B cell (primary cell): ENCODE measurements at regions not wholly inside any gene's neighbourhood (a gene's known extent, or its start where the extent isn't known, plus 50 kb on each side); places are given as distances from the start of the nearest gene placed in this dataset.

Experiments
- ATAC-seq: fragments of 200-7000 bp; cut with Tn5 transposase; one replicate; pipeline ENCODE4 v1.10.0; 2021; ENCODE audit warnings: low read depth, mild to moderate bottlenecking, moderate number of reproducible peaks, moderate library complexity
- CTCF ChIA-PET: fragments of 350-600 bp; sonication (Branson Sonifier 250); formaldehyde crosslinking; loops from one replicate; lab custom pipeline; 2021; ENCODE audit warnings: antibody characterized with exemption, inconsistent platforms; lab: Charles Lee
- POLR2A ChIA-PET: fragments of 350-600 bp; sonication (Branson Sonifier 250); formaldehyde crosslinking; loops from one replicate; lab custom pipeline; 2021; ENCODE audit warnings: antibody characterized with exemption; lab: Charles Lee
- DNase-seq: peaks from one replicate; pipeline ENCODE4 v3.0.0; 2013
- H2AFZ ChIP-seq: 2 replicates; pipeline ENCODE4 v1.6.1; 2012; ENCODE audit warnings: mild to moderate bottlenecking, low read depth, low read length; ENCODE audit not compliant: insufficient read depth, poor library complexity, severe bottlenecking
- H3K27ac ChIP-seq, 2 donors: 1 replicate in 1 of 2; 2 replicates in 1 of 2; pipeline ENCODE4 v1.5.1; 2012 to 2013; ENCODE audit warnings: low read length in 2 of 2, mild to moderate bottlenecking in 2 of 2, moderate library complexity in 1 of 2
- H3K27me3 ChIP-seq, 4 experiments: fragments of 200-600 bp in 1 of 4; sonication (generic) in 1 of 4; replicated peaks in 1 of 4; 1 replicate in 2 of 4; 2 replicates in 2 of 4; pipeline versions ENCODE4 v1.6.1 to v1.7.0; 2013 to 2016; ENCODE audit warnings: low read length in 3 of 4, mild to moderate bottlenecking in 2 of 4, mixed read lengths in 1 of 4, moderate library complexity in 1 of 4; ENCODE audit not compliant: insufficient read depth in 4 of 4, control insufficient read depth in 3 of 4; ENCODE audit errors: control extremely low read depth in 1 of 4
- H3K36me3 ChIP-seq, 2 experiments: replicated peaks in 1 of 2; 1 replicate in 1 of 2; 2 replicates in 1 of 2; pipeline versions ENCODE4 v1.6.1 to v1.7.1; 2013; ENCODE audit warnings: low read length in 1 of 2; ENCODE audit not compliant: insufficient read depth in 2 of 2, control insufficient read depth in 1 of 2; ENCODE audit errors: control extremely low read depth in 1 of 2, extremely low read depth in 1 of 2
- H3K4me1 ChIP-seq, 2 donors: fragments of 200-600 bp in 1 of 2; sonication (generic) in 1 of 2; 1 replicate in 1 of 2; 2 replicates in 1 of 2; pipeline versions ENCODE4 v1.5.1 to v1.6.1; 2013 to 2017; ENCODE audit warnings: low read length in 2 of 2; ENCODE audit not compliant: control insufficient read depth in 2 of 2, insufficient read depth in 2 of 2
- H3K4me2 ChIP-seq: replicated peaks from 2 replicates; pipeline ENCODE3; 2012; ENCODE audit warnings: mild to moderate bottlenecking, low read depth, low read length; ENCODE audit not compliant: poor library complexity, severe bottlenecking
- H3K4me3 ChIP-seq, 5 experiments: fragments of 200-600 bp in 1 of 5; sonication (generic) in 1 of 5; 1 replicate in 3 of 5; 2 replicates in 2 of 5; pipeline versions ENCODE4 v1.5.1 to v1.7.0; 2011 to 2016; ENCODE audit warnings: low read length in 4 of 5, mild to moderate bottlenecking in 4 of 5, low read depth in 2 of 5, control low read depth in 1 of 5, moderate library complexity in 1 of 5; ENCODE audit not compliant: insufficient read depth in 1 of 5; ENCODE audit errors: control extremely low read depth in 1 of 5, extremely low read depth in 1 of 5
- H3K79me2 ChIP-seq: fragments of 200-600 bp; sonication (generic); one replicate; pipeline ENCODE4 v1.6.0; 2016; ENCODE audit warnings: low read length; ENCODE audit not compliant: control insufficient read depth, insufficient read depth
- H3K9ac ChIP-seq: fragments of 200-600 bp; sonication (generic); 2 replicates; pipeline ENCODE4 v1.6.1; 2017; ENCODE audit warnings: mild to moderate bottlenecking, low read length, moderate library complexity
- H3K9me3 ChIP-seq, 3 donors: one replicate each; pipeline versions ENCODE4 v1.6.1 to v1.7.1; 2013; ENCODE audit warnings: low read length in 2 of 3; ENCODE audit not compliant: control insufficient read depth in 2 of 3, insufficient read depth in 1 of 3; ENCODE audit errors: control extremely low read depth in 1 of 3
- H4K20me1 ChIP-seq: 2 replicates; pipeline ENCODE4 v1.6.0; 2012; ENCODE audit warnings: mild to moderate bottlenecking, low read length; ENCODE audit not compliant: insufficient read depth, control insufficient read depth, poor library complexity, severe bottlenecking
- H3K27ac Mint-ChIP-seq: one replicate; pipeline ENCODE4 v1.8.0; 2021; ENCODE audit warnings: mixed read lengths
- H3K27me3 Mint-ChIP-seq: one replicate; pipeline ENCODE4 v1.8.0; 2021; ENCODE audit warnings: mixed read lengths
- H3K4me1 Mint-ChIP-seq: one replicate; pipeline ENCODE4 v1.8.0; 2021; ENCODE audit warnings: mixed read lengths
- H3K4me3 Mint-ChIP-seq: one replicate; pipeline ENCODE4 v1.8.0; 2021; ENCODE audit warnings: mixed read lengths
- H3K9me3 Mint-ChIP-seq: one replicate; pipeline ENCODE4 v1.8.0; 2022; ENCODE audit warnings: mixed read lengths; ENCODE audit not compliant: insufficient read depth
- CTCF ChIP-seq: fragments of 200-600 bp; IDR thresholded peaks from one replicate; pipeline ENCODE4 v1.8.0; 2022; ENCODE audit warnings: antibody characterized with exemption, mild to moderate bottlenecking
- EZH2 ChIP-seq: IDR thresholded peaks from 2 replicates; pipeline ENCODE4 v1.6.1; 2012; ENCODE audit warnings: borderline replicate concordance, low read depth, mild to moderate bottlenecking, moderate library complexity, low read length; ENCODE audit not compliant: insufficient read depth, poor library complexity, severe bottlenecking
- WGBS: methylation state at CpG from one replicate; pipeline ENCODE4 v1.1.5; 2013; ENCODE audit warnings: missing lambda C conversion rate; ENCODE audit not compliant: insufficient coverage; 5-methylcytosine and 5-hydroxymethylcytosine counted together
- intact Hi-C: fragments of 100-400 bp; cut with micrococcal nuclease; formaldehyde crosslinking; loops from one replicate; pipeline ENCODE4 v1.10.0; 2022

DNA sequence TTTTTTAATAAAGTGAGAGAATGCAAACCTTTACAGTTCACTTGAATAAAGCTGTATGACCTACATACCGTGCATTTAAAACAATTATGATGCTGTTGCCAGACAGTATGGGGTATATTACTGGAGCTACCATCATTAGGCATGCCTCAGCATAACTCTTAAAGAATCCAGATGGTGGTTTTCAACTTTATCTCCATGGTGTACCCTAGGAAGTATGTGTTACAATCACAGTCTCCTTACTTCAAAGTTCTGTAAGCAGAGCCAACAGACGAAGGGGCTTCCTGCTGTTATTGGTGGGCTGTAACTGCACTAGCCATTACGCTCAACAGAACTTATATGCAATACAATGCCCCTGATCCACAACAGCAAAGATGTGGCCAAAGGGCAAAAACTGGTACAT, 803.3 kb downstream of the DTWD2 start:
- Histone ChIP-seq H3K4me3 (no peak overlapping the region), H3K9me3 (no peaks in the 10 kb centered on the region), H4K20me1 (no peaks in the 10 kb centered on the region), H3K9ac (no peak overlapping the region), H2AFZ (no peak overlapping the region), H3K4me1 (no peaks in the 10 kb centered on the region), H3K36me3 (no peaks in the 10 kb centered on the region), H3K4me2 (no peak overlapping the region), H3K27me3 (no peaks in the 10 kb centered on the region), H3K79me2 (no peaks in the 10 kb centered on the region), H3K27ac (no peak overlapping the region)
- intact Hi-C loops, result no loop called here
- WGBS, result 60% methylated on average over 1 of the region's 3 CpGs
- DNase-seq, result no peak
- TF ChIP-seq CTCF (no peak), EZH2 (no peak)
- H3K27me3 Mint-ChIP-seq, result no peaks in the 10 kb centered on the region
- CTCF ChIA-PET, result no interaction called here
- no peak for ATAC-seq
- no peaks in the 10 kb centered on the region for H3K4me1 Mint-ChIP-seq
- no peak overlapping the region for H3K4me3 Mint-ChIP-seq
- no peaks in the 10 kb centered on the region for H3K9me3 Mint-ChIP-seq
- no peak overlapping the region for H3K27ac Mint-ChIP-seq
- POLR2A ChIA-PET, result no interaction called here

DNA sequence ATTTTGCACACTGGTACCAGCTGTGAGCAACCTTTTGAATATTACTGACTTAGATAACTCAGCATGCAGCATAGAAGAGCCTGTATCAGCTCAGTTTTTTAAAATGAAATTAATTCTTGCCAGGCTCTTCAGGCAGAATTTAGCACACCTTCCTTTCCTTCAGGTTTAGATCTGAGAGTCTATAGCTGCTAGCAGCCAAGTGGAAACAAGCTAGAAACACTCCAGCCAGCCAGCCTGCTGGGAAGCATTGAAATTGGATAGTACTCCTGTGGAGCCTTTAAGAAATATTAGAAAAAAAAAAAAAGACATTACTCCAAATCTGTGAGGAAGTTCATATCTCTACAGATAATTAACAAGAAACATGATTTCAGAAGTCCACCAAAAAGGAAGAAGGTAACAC, 812.2 kb downstream of the DTWD2 start:
- H3K27me3 ChIP-seq, result no peaks in the 10 kb centered on the region
- H3K4me3 Mint-ChIP-seq, result no peak overlapping the region
- intact Hi-C loops, result no loop called here
- H3K27me3 Mint-ChIP-seq, result no peaks in the 10 kb centered on the region
- ChIA-PET CTCF (no interaction called here), POLR2A (no interaction called here)
- ATAC-seq (no peak), DNase-seq (no peak)
- H3K4me3 ChIP-seq, result no peak overlapping the region
- H3K27ac ChIP-seq, result no peak overlapping the region
- no peaks in the 10 kb centered on the region for H4K20me1 ChIP-seq
- H3K9me3 ChIP-seq, result no peaks in the 10 kb centered on the region
- TF ChIP-seq EZH2, result no peak
- no peak for TF ChIP-seq CTCF
- no peaks in the 10 kb centered on the region for H3K4me1 ChIP-seq
- H2AFZ ChIP-seq, result no peak overlapping the region
- H3K4me2 ChIP-seq, result no peak overlapping the region
- no peaks in the 10 kb centered on the region for H3K79me2 ChIP-seq
- H3K9ac ChIP-seq, result no peak overlapping the region
- no peaks in the 10 kb centered on the region for H3K9me3 Mint-ChIP-seq
- no peaks in the 10 kb centered on the region for H3K36me3 ChIP-seq
- H3K4me1 Mint-ChIP-seq, result no peaks in the 10 kb centered on the region
- no peak overlapping the region for H3K27ac Mint-ChIP-seq
